HUES6 (cell line): ENCODE measurements at regions not wholly inside any gene's neighbourhood (a gene's known extent, or its start where the extent isn't known, plus 50 kb on each side); places are given as distances from the start of the nearest gene placed in this dataset.

Source experiments
- H3K27ac ChIP-seq: 2 replicates; pipeline ENCODE4 v1.7.0; 2013; ENCODE audit warnings: low read depth, mild to moderate bottlenecking, low read length, inconsistent platforms
- H3K27me3 ChIP-seq: 2 replicates; pipeline ENCODE4 v1.6.1; 2013; ENCODE audit warnings: low read length; ENCODE audit not compliant: control insufficient read depth, insufficient read depth
- H3K36me3 ChIP-seq: 2 replicates; pipeline ENCODE4 v1.6.1; 2013; ENCODE audit warnings: low read length; ENCODE audit not compliant: control insufficient read depth, insufficient read depth
- H3K4me1 ChIP-seq: 2 replicates; pipeline ENCODE4 v1.6.1; 2013; ENCODE audit warnings: low read length; ENCODE audit not compliant: control insufficient read depth, insufficient read depth
- H3K4me3 ChIP-seq: 2 replicates; pipeline ENCODE4 v1.5.1; 2013; ENCODE audit warnings: low read depth, low read length
- H3K9ac ChIP-seq: one replicate; pipeline ENCODE4 v1.6.1; 2013; ENCODE audit warnings: mild to moderate bottlenecking, low read length
- H3K9me3 ChIP-seq: 2 replicates; pipeline ENCODE4 v1.6.1; 2013; ENCODE audit warnings: low read depth, low read length; ENCODE audit not compliant: control insufficient read depth, insufficient read depth

GRCh38 chr6:14875481-14876063 lies 370.3 kb upstream of the JARID2 start:
- no peaks in the 10 kb centered on the region for H3K9me3 ChIP-seq
- peaks cover 22% of the 10 kb centered on the region for H3K4me1 ChIP-seq
- no peak overlapping the region for H3K9ac ChIP-seq
- H3K36me3 ChIP-seq, result 0 out of 2 replicates have a peak, but pooled peaks cover 3% of the 10 kb centered on the region
- H3K27me3 ChIP-seq, result no peaks in the 10 kb centered on the region
- no peak overlapping the region for H3K4me3 ChIP-seq
- H3K27ac ChIP-seq, result no peak overlapping the region

- Histone ChIP-seq H3K4me3 (no peak overlapping the region), H3K9ac (no peak overlapping the region)
These were observed 368.9 kb upstream of the JARID2 start for GRCh38 chr6:14876778-14877613.

GRCh38 chr6:14877758-14878157 lies 368.1 kb upstream of the JARID2 start:
- Histone ChIP-seq H3K9me3 (no peaks in the 10 kb centered on the region), H3K27me3 (no peaks in the 10 kb centered on the region), H3K4me3 (no peak overlapping the region), H3K36me3 (no peaks in the 10 kb centered on the region), H3K27ac (no peak overlapping the region), H3K9ac (no peak overlapping the region), H3K4me1 (peaks cover 34% of the 10 kb centered on the region)

More at GRCh38 chr6:14876778-14877613, 368.9 kb upstream of the JARID2 start:
- no peak overlapping the region for H3K27ac ChIP-seq
- peaks cover 28% of the 10 kb centered on the region for H3K4me1 ChIP-seq
- no peaks in the 10 kb centered on the region for H3K9me3 ChIP-seq
- H3K27me3 ChIP-seq, result no peaks in the 10 kb centered on the region
- H3K36me3 ChIP-seq, result 0 out of 2 replicates have a peak, but pooled peaks cover 3% of the 10 kb centered on the region

DNA sequence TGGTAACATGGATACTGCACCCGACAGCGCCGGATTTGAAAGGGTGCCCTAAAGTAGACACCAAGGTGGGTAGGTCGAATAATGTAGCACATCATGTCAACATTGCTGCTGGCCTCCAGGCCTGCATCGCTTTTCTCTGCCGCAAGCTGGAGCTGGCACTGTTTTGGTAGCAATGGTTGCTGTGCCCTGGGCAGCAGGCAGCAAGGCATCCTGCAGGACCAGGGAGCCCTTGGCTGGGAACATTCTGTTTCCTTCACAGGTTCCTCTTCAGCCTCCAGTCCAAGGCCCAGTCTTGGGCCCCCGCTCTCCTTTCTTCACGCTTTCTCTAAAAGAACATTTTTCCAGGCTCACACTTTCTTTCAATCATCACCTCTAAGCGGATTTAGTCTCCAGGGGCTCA lies 365.8 kb upstream of the JARID2 start:
- no peak overlapping the region; the same call in 1 of the 2 replicates for H3K27ac ChIP-seq
- no peak overlapping the region for H3K9ac ChIP-seq
- H3K36me3 ChIP-seq, result no peaks in the 10 kb centered on the region
- H3K4me1 ChIP-seq, result peaks cover 43% of the 10 kb centered on the region
- no peaks in the 10 kb centered on the region for H3K27me3 ChIP-seq
- no peak overlapping the region for H3K4me3 ChIP-seq
- H3K9me3 ChIP-seq, result no peaks in the 10 kb centered on the region

- H3K4me1 ChIP-seq, result peaks cover 43% of the 10 kb centered on the region
- H3K9ac ChIP-seq, result no peak overlapping the region
- no peak overlapping the region for H3K27ac ChIP-seq
- H3K36me3 ChIP-seq, result no peaks in the 10 kb centered on the region
- no peak overlapping the region for H3K4me3 ChIP-seq
- H3K9me3 ChIP-seq, result no peaks in the 10 kb centered on the region
- H3K27me3 ChIP-seq, result no peaks in the 10 kb centered on the region
These were observed 365.2 kb upstream of the JARID2 start for GRCh38 chr6:14880677-14881076.

GRCh38 chr6:14881398-14881797 lies 364.5 kb upstream of the JARID2 start:
- H3K4me1 ChIP-seq, result peaks cover 43% of the 10 kb centered on the region

GRCh38 chr6:14882394-14883026 lies 363.4 kb upstream of the JARID2 start:
- H3K36me3 ChIP-seq, result no peaks in the 10 kb centered on the region
- no peaks in the 10 kb centered on the region for H3K27me3 ChIP-seq
- H3K4me1 ChIP-seq, result peaks cover 37% of the 10 kb centered on the region
- no peak overlapping the region for H3K4me3 ChIP-seq
- no peak overlapping the region for H3K27ac ChIP-seq
- no peak overlapping the region for H3K9ac ChIP-seq
- no peaks in the 10 kb centered on the region for H3K9me3 ChIP-seq

More at GRCh38 chr6:14881398-14881797, 364.5 kb upstream of the JARID2 start:
- Histone ChIP-seq H3K9ac (no peak overlapping the region), H3K9me3 (no peaks in the 10 kb centered on the region), H3K4me3 (no peak overlapping the region), H3K27ac (no peak overlapping the region), H3K27me3 (no peaks in the 10 kb centered on the region), H3K36me3 (no peaks in the 10 kb centered on the region)

- Histone ChIP-seq H3K4me3 (no peak overlapping the region), H3K9me3 (no peaks in the 10 kb centered on the region), H3K27me3 (no peaks in the 10 kb centered on the region), H3K27ac (no peak overlapping the region), H3K9ac (no peak overlapping the region), H3K36me3 (no peaks in the 10 kb centered on the region), H3K4me1 (peaks cover 37% of the 10 kb centered on the region)
These were observed 361.9 kb upstream of the JARID2 start for GRCh38 chr6:14883921-14884320.

- no peak overlapping the region for H3K27ac ChIP-seq
- no peak overlapping the region for H3K4me3 ChIP-seq
- no peaks in the 10 kb centered on the region for H3K27me3 ChIP-seq
- H3K36me3 ChIP-seq, result no peaks in the 10 kb centered on the region
- H3K4me1 ChIP-seq, result peaks cover 30% of the 10 kb centered on the region
- H3K9me3 ChIP-seq, result no peaks in the 10 kb centered on the region
- no peak overlapping the region for H3K9ac ChIP-seq
These were observed 360.4 kb upstream of the JARID2 start for GRCh38 chr6:14885498-14885897.

- Histone ChIP-seq H3K9me3 (no peaks in the 10 kb centered on the region), H3K4me1 (peaks cover 23% of the 10 kb centered on the region), H3K9ac (no peak overlapping the region), H3K27me3 (no peaks in the 10 kb centered on the region), H3K36me3 (no peaks in the 10 kb centered on the region), H3K4me3 (no peak overlapping the region), H3K27ac (no peak overlapping the region)
These were observed 358.7 kb upstream of the JARID2 start for GRCh38 chr6:14887181-14887580.
